SK-N-SH treated with all-trans-retinoic acid at 6 μM for 48 hours (cell line): ENCODE measurements at regions not wholly inside any gene's neighbourhood (a gene's known extent, or its start where the extent isn't known, plus 50 kb on each side); places are given as distances from the start of the nearest gene placed in this dataset.
"Not testable (repeated sequence)": the region's sequence is repeated elsewhere in the genome, so short reads cannot be mapped to it uniquely, and the experiment has no call there.

Experiments
- ATAC-seq: fragments of 200-7000 bp; cut with Tn5 transposase; 3 replicates; pipeline ENCODE4 v1.9.1; 2020; ENCODE audit warnings: mild to moderate bottlenecking, moderate library complexity
- ARNTL ChIP-seq: fragments of 450-650 bp; formaldehyde crosslinking; IDR thresholded peaks from 2 replicates; pipeline ENCODE4 v1.5.0; 2020; ENCODE audit warnings: low read depth, mild to moderate bottlenecking, moderate library complexity, borderline replicate concordance
- BACH2 ChIP-seq: fragments of 250-450 bp; sonication (Bioruptor Pico); IDR thresholded peaks from 2 replicates; pipeline ENCODE4 v1.9.0; 2021; ENCODE audit warnings: mild to moderate bottlenecking, borderline replicate concordance
- CREB5 ChIP-seq: fragments of 250-450 bp; sonication (Bioruptor Pico); IDR thresholded peaks from 2 replicates; pipeline ENCODE4 v1.5.1; 2020; ENCODE audit warnings: low read depth, mild to moderate bottlenecking, moderate library complexity
- CSDC2 ChIP-seq: fragments of 250-450 bp; sonication (Bioruptor Pico); IDR thresholded peaks from 2 replicates; pipeline ENCODE4 v1.5.0; 2020; ENCODE audit warnings: mild to moderate bottlenecking, moderate library complexity
- CSRNP3 ChIP-seq: fragments of 250-450 bp; sonication (Bioruptor Pico); IDR thresholded peaks from 2 replicates; pipeline ENCODE4 v1.5.1; 2021; ENCODE audit warnings: mild to moderate bottlenecking, moderate library complexity
- ESRRG ChIP-seq: fragments of 250-450 bp; sonication (Bioruptor Pico); IDR thresholded peaks from 2 replicates; pipeline ENCODE4 v1.6.1; 2021; ENCODE audit warnings: mild to moderate bottlenecking
- ISL1 ChIP-seq: fragments of 250-450 bp; sonication (Bioruptor Pico); IDR thresholded peaks from 2 replicates; pipeline ENCODE4 v2.1.2; 2022; ENCODE audit warnings: mild to moderate bottlenecking, moderate library complexity
- OSR1 ChIP-seq: fragments of 250-450 bp; sonication (Bioruptor Pico); IDR thresholded peaks from 2 replicates; pipeline ENCODE4 v1.8.0; 2022; ENCODE audit warnings: moderate library complexity, mild to moderate bottlenecking, inconsistent platforms
- PATZ1 ChIP-seq: fragments of 250-450 bp; sonication (Bioruptor Pico); IDR thresholded peaks from 2 replicates; pipeline ENCODE4 v1.8.0; 2020; ENCODE audit warnings: mild to moderate bottlenecking, moderate library complexity, borderline replicate concordance
- POU6F1 ChIP-seq: fragments of 250-450 bp; sonication (Bioruptor Pico); IDR thresholded peaks from 2 replicates; pipeline ENCODE4 v1.8.0; 2021; ENCODE audit warnings: low read depth, mild to moderate bottlenecking, moderate library complexity, borderline replicate concordance
- PPARA ChIP-seq: fragments of 250-450 bp; sonication (Bioruptor Pico); IDR thresholded peaks from 2 replicates; pipeline ENCODE4 v1.5.0; 2020; ENCODE audit warnings: mild to moderate bottlenecking, borderline replicate concordance
- RARB ChIP-seq: fragments of 250-450 bp; sonication (Bioruptor Pico); IDR thresholded peaks from 2 replicates; pipeline ENCODE4 v1.8.0; 2021; ENCODE audit warnings: mild to moderate bottlenecking, moderate library complexity
- SNAI2 ChIP-seq: fragments of 250-450 bp; sonication (Bioruptor Pico); IDR thresholded peaks from 2 replicates; pipeline ENCODE4 v1.5.0; 2020; ENCODE audit warnings: mild to moderate bottlenecking, moderate library complexity
- TCF4 ChIP-seq: fragments of 250-450 bp; sonication (Bioruptor Pico); IDR thresholded peaks from 2 replicates; pipeline ENCODE4 v1.8.0; 2021; ENCODE audit warnings: mild to moderate bottlenecking, moderate library complexity, borderline replicate concordance
- TOX ChIP-seq: fragments of 250-450 bp; sonication (Bioruptor Pico); IDR thresholded peaks from 2 replicates; pipeline ENCODE4 v1.8.0; 2021; ENCODE audit warnings: mild to moderate bottlenecking, moderate library complexity, borderline replicate concordance
- ZC3H10 ChIP-seq: fragments of 250-450 bp; sonication (Bioruptor Pico); IDR thresholded peaks from 2 replicates; pipeline ENCODE4 v1.5.1; 2021; ENCODE audit warnings: mild to moderate bottlenecking, moderate library complexity
- ZFP3 ChIP-seq: fragments of 250-450 bp; sonication (Bioruptor Pico); IDR thresholded peaks from 2 replicates; pipeline ENCODE4 v1.5.0; 2020; ENCODE audit warnings: mild to moderate bottlenecking, moderate library complexity
- ZFP30 ChIP-seq: fragments of 450-650 bp; formaldehyde crosslinking; IDR thresholded peaks from 2 replicates; pipeline ENCODE4 v1.5.0; 2022; ENCODE audit warnings: mild to moderate bottlenecking, moderate library complexity
- ZNF565 ChIP-seq: fragments of 450-650 bp; formaldehyde crosslinking; conservative IDR thresholded peaks from 2 replicates; pipeline ENCODE4 v1.5.0; 2020; ENCODE audit warnings: low read depth, mild to moderate bottlenecking, moderate library complexity
- ZNF70 ChIP-seq: fragments of 450-650 bp; formaldehyde crosslinking; IDR thresholded peaks from 2 replicates; pipeline ENCODE4 v1.5.0; 2020; ENCODE audit warnings: mild to moderate bottlenecking, moderate library complexity
- ZNF8 ChIP-seq: fragments of 450-650 bp; formaldehyde crosslinking; IDR thresholded peaks from 2 replicates; pipeline ENCODE4 v1.5.0; 2020; ENCODE audit warnings: mild to moderate bottlenecking, moderate library complexity

- TF ChIP-seq RARB (CRISPR knock-in tag), result no peak
- TF ChIP-seq TOX, result no peak
- TF ChIP-seq ZNF70, result no peak
- TF ChIP-seq CSDC2 (CRISPR knock-in tag), result no peak
- no peak for TF ChIP-seq PATZ1
- no peak for TF ChIP-seq SNAI2 (CRISPR knock-in tag)
- TF ChIP-seq OSR1 (CRISPR knock-in tag), result no peak
- TF ChIP-seq ARNTL (CRISPR knock-in tag), result no peak
- TF ChIP-seq CREB5 (CRISPR knock-in tag), result no peak
- TF ChIP-seq POU6F1 (CRISPR knock-in tag), result no peak
- ATAC-seq, result no peak
Measured at GRCh38 chr3:35263477-35263876, 375.8 kb upstream of the ARPP21 start.

- ATAC-seq, result not testable (repeated sequence)
Measured at GRCh38 chr3:35266065-35266464, 373.3 kb upstream of the ARPP21 start.

GRCh38 chr3:35275768-35276167 is 363.6 kb upstream of the ARPP21 start:
- no peak for ATAC-seq
- TF ChIP-seq ZFP30 (CRISPR knock-in tag) (no peak), ZNF8 (CRISPR knock-in tag) (no peak)

GRCh38 chr3:35276568-35276967 is 362.8 kb upstream of the ARPP21 start:
- TF ChIP-seq CSDC2 (CRISPR knock-in tag) (no peak), RARB (CRISPR knock-in tag) (no peak), ZFP30 (CRISPR knock-in tag) (no peak), ESRRG (no peak)
- ATAC-seq, result no peak

- ATAC-seq, result no peak
- TF ChIP-seq BACH2 (no peak), TCF4 (no peak), ESRRG (no peak), ARNTL (CRISPR knock-in tag) (no peak), ZNF70 (no peak), ZNF565 (CRISPR knock-in tag) (no peak), ISL1 (CRISPR knock-in tag) (no peak), ZC3H10 (CRISPR knock-in tag) (no peak), CSRNP3 (CRISPR knock-in tag) (no peak)
Measured at GRCh38 chr3:35291471-35292236, 347.7 kb upstream of the ARPP21 start.

- ATAC-seq, result no peak
- TF ChIP-seq SNAI2 (CRISPR knock-in tag) (no peak), CSRNP3 (CRISPR knock-in tag) (no peak), CREB5 (CRISPR knock-in tag) (no peak), PPARA (CRISPR knock-in tag) (no peak), ESRRG (no peak), TCF4 (no peak), ZFP3 (no peak), ZNF70 (no peak), ZNF8 (CRISPR knock-in tag) (no peak), TOX (no peak), PATZ1 (no peak), ISL1 (CRISPR knock-in tag) (no peak), ARNTL (CRISPR knock-in tag) (no peak), ZNF565 (CRISPR knock-in tag) (no peak)
Measured at GRCh38 chr3:35292568-35292967, 346.8 kb upstream of the ARPP21 start.
